ENCODE measurements at regions not wholly inside any gene's neighbourhood (a gene's known extent, or its start where the extent isn't known, plus 50 kb on each side); places are given as distances from the start of the nearest gene placed in this dataset.

DNA sequence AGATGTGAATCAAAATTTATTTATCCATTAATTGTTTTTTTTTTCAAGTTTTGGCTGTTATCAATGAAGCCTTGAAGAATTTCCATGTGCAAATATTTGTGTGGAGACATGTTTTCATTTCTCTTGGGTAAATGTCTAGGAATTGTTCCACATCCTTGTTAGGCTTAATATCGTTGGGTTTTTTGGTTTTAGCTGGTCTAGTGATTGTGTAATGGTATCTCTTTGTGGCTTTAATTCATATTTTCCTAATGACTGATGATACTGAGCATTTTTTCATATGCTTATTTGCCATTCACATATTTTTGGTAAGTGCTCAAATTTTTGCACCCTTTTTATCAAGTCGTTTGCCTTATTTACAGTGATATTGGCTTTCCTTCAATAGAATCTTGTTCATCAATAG lies 250.3 kb upstream of the EPHA4 start:
- H3K27me3 ChIP-seq (ENCODE audit: control insufficient read depth, extremely low read depth, insufficient read depth, low read length) = no peaks in the 10 kb centered on the region
- TF ChIP-seq EZH2 (IDR thresholded peaks at IDR 0.05; ENCODE audit: low read length) = no peak
- TF ChIP-seq, protein P1, sequence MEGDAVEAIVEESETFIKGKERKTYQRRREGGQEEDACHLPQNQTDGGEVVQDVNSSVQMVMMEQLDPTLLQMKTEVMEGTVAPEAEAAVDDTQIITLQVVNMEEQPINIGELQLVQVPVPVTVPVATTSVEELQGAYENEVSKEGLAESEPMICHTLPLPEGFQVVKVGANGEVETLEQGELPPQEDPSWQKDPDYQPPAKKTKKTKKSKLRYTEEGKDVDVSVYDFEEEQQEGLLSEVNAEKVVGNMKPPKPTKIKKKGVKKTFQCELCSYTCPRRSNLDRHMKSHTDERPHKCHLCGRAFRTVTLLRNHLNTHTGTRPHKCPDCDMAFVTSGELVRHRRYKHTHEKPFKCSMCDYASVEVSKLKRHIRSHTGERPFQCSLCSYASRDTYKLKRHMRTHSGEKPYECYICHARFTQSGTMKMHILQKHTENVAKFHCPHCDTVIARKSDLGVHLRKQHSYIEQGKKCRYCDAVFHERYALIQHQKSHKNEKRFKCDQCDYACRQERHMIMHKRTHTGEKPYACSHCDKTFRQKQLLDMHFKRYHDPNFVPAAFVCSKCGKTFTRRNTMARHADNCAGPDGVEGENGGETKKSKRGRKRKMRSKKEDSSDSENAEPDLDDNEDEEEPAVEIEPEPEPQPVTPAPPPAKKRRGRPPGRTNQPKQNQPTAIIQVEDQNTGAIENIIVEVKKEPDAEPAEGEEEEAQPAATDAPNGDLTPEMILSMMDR (optimal IDR thresholded peaks at IDR 0.05 in 1 of 3, IDR thresholded peaks at IDR 0.05 in 1 of 3, conservative IDR thresholded peaks at IDR 0.05 in 1 of 3; ENCODE audit: extremely low read depth in 1 of 3, insufficient read depth in 2 of 3, low read length in 3 of 3) = no peak
- H3K9ac ChIP-seq (ENCODE audit: control insufficient read depth, extremely low read depth, insufficient read depth, low read length) = no peak overlapping the region
- no peaks in the 10 kb centered on the region for H3K9me1 ChIP-seq (ENCODE audit: control insufficient read depth, extremely low read depth, insufficient read depth, low read length)
- DNase-seq (ENCODE audit: low read depth, low spot score) = no peak
- H4K20me1 ChIP-seq (ENCODE audit: control insufficient read depth, extremely low read depth, insufficient read depth, low read length) = no peaks in the 10 kb centered on the region
- H3K9me3 ChIP-seq (ENCODE audit: control insufficient read depth, low read depth, low read length) = no peaks in the 10 kb centered on the region
- no peak for FAIRE-seq
- dilution Hi-C loops (cut with MboI; ENCODE audit: extremely low pct_ligation_motif_present, low sequenced_read_pairs) = no loop called here
- no peaks in the 10 kb centered on the region for H3K4me1 ChIP-seq (ENCODE audit: control insufficient read depth, extremely low read depth, insufficient read depth, low read length)
- H3K27ac ChIP-seq (ENCODE audit: control insufficient read depth, insufficient read depth, low read length) = no peak overlapping the region
- no peaks in the 10 kb centered on the region for H3K36me3 ChIP-seq (ENCODE audit: control insufficient read depth in 2 of 2, extremely low read depth in 1 of 2, insufficient read depth in 2 of 2, low read length in 2 of 2)
- H3K79me2 ChIP-seq (ENCODE audit: control insufficient read depth, insufficient read depth, low read length) = no peaks in the 10 kb centered on the region
- no peak overlapping the region for H3K4me2 ChIP-seq (ENCODE audit: control insufficient read depth, extremely low read depth, insufficient read depth, low read depth, low read length)
- no peak overlapping the region for H3K4me3 ChIP-seq (ENCODE audit: control insufficient read depth in 2 of 3, extremely low read depth in 1 of 3, insufficient read depth in 2 of 3, low read depth in 1 of 3, low read length in 3 of 3)
- no peak overlapping the region for H2AFZ ChIP-seq (ENCODE audit: control insufficient read depth, low read length)

DNA sequence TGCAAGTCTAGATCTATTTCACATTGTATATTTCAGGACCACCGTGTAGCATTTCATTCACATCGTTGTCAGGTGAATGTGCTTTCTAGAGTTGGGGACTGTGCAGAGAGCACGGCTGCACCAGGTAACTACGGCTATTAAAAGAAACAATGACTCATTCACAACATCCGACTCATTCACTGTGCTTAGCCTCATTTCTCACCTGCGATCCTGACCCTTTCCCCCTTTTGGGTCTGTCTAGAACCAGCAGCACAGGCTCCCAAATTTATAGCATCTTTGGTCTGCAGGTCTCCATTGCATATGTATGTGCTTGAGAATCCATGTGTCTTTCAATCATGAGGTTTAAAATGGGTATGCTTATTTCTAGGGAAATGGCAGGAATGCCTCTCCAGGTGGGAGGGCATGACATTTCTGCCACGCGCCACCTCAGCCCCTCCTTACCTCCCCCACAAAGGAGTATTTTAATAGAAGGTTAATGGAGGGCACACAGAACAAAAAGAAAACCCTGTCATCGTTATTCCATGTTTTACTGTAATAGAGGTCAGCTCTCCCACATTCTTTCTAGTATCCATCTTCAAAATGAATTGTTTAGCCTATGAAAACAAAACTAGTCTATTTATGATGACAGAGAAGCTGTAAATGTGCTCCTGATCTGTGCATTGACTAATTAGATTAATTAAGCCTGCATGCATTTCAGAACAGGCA lies 246.7 kb upstream of the EPHA4 start:
- no peaks in the 10 kb centered on the region for H4K20me1 ChIP-seq (ENCODE audit: control insufficient read depth, extremely low read depth, insufficient read depth, low read length)
- FAIRE-seq (peak; percentile 52), DNase-seq (ENCODE audit: low read depth, low spot score) (no peak)
- dilution Hi-C loops (cut with MboI; ENCODE audit: extremely low pct_ligation_motif_present, low sequenced_read_pairs) = no loop called here
- no peak overlapping the region for H3K9ac ChIP-seq (ENCODE audit: control insufficient read depth, extremely low read depth, insufficient read depth, low read length)
- H3K9me3 ChIP-seq (ENCODE audit: control insufficient read depth, low read depth, low read length) = no peaks in the 10 kb centered on the region
- TF ChIP-seq EZH2 (IDR thresholded peaks at IDR 0.05; ENCODE audit: low read length) = no peak
- TF ChIP-seq, protein P1 (optimal IDR thresholded peaks at IDR 0.05 in 1 of 3, IDR thresholded peaks at IDR 0.05 in 1 of 3, conservative IDR thresholded peaks at IDR 0.05 in 1 of 3; ENCODE audit: extremely low read depth in 1 of 3, insufficient read depth in 2 of 3, low read length in 3 of 3) = no peak
- H3K79me2 ChIP-seq (ENCODE audit: control insufficient read depth, insufficient read depth, low read length) = no peaks in the 10 kb centered on the region
- H3K4me3 ChIP-seq (ENCODE audit: control insufficient read depth in 2 of 3, extremely low read depth in 1 of 3, insufficient read depth in 2 of 3, low read depth in 1 of 3, low read length in 3 of 3) = no peak overlapping the region
- H3K27me3 ChIP-seq (ENCODE audit: control insufficient read depth, extremely low read depth, insufficient read depth, low read length) = no peaks in the 10 kb centered on the region
- H3K27ac ChIP-seq (ENCODE audit: control insufficient read depth, insufficient read depth, low read length) = no peak overlapping the region
- H3K9me1 ChIP-seq (ENCODE audit: control insufficient read depth, extremely low read depth, insufficient read depth, low read length) = no peaks in the 10 kb centered on the region
- H2AFZ ChIP-seq (ENCODE audit: control insufficient read depth, low read length) = no peak overlapping the region
- H3K4me1 ChIP-seq (ENCODE audit: control insufficient read depth, extremely low read depth, insufficient read depth, low read length) = no peaks in the 10 kb centered on the region
- no peaks in the 10 kb centered on the region for H3K36me3 ChIP-seq (ENCODE audit: control insufficient read depth in 2 of 2, extremely low read depth in 1 of 2, insufficient read depth in 2 of 2, low read length in 2 of 2)
- H3K4me2 ChIP-seq (ENCODE audit: control insufficient read depth, extremely low read depth, insufficient read depth, low read depth, low read length) = no peak overlapping the region

Measured in keratinocyte (primary cell).